BLaER1 treated with 17β-estradiol and CSF1 and Interleukin-3, amounts not matched to agents 10 nM and 100 nM (cell line): ENCODE measurements at regions not wholly inside any gene's neighbourhood (a gene's known extent, or its start where the extent isn't known, plus 50 kb on each side); places are given as distances from the start of the nearest gene placed in this dataset.

Source experiments
- H3K27ac ChIP-seq, 11 experiments: shearing (Covaris generic); formaldehyde crosslinking; 2 replicates each; pipeline ENCODE4 v1.8.1; 2022
- H3K27me3 ChIP-seq, 11 experiments: shearing (Covaris generic); formaldehyde crosslinking; 2 replicates each; pipeline ENCODE4 v1.8.1; 2022
- H3K36me3 ChIP-seq, 11 experiments: shearing (Covaris generic); formaldehyde crosslinking; 2 replicates each; pipeline ENCODE4 v1.8.1; 2022
- H3K4me1 ChIP-seq, 10 experiments: shearing (Covaris generic); formaldehyde crosslinking; 2 replicates each; pipeline ENCODE4 v1.8.1; 2022
- H3K4me2 ChIP-seq, 11 experiments: shearing (Covaris generic); formaldehyde crosslinking; 2 replicates each; pipeline ENCODE4 v1.8.1; 2022
- H3K4me3 ChIP-seq, 10 experiments: shearing (Covaris generic); formaldehyde crosslinking; 2 replicates each; pipeline ENCODE4 v1.8.1; 2022
- H3K9ac ChIP-seq, 11 experiments: shearing (Covaris generic); formaldehyde crosslinking; 2 replicates each; pipeline ENCODE4 v1.8.1; 2022
- H3K9me3 ChIP-seq, 11 experiments: shearing (Covaris generic); formaldehyde crosslinking; replicated peaks in 1 of 11; 2 replicates each; pipeline ENCODE4 v1.8.1; 2022
- H4K20me1 ChIP-seq, 11 experiments: shearing (Covaris generic); formaldehyde crosslinking; 2 replicates each; pipeline ENCODE4 v1.8.1; 2022
- Cebpa-rat ChIP-seq, 11 experiments: shearing (Covaris generic); IDR thresholded peaks; 2 replicates each; pipeline ENCODE4 v1.8.1; 2022

DNA sequence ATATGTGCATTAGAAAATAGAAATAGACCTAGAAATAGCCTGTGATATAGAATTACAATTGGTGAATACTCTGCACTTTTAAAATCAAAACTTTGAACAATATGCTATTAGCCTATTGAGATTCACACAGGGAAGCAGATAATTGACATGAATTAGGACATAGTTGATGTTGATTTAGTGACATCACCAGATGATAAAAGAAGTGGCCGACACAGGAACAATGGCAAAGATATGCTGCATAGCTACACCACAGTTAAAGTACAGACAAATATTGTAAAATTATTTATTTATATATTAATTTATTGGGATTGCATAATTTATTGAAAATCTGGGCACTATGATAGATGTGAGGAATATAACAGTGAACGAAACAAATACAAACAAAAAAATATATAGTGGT, 261.5 kb upstream of the CCNH start:
- Histone ChIP-seq H4K20me1 (no peaks in the 10 kb centered on the region), H3K4me1 (no peaks in the 10 kb centered on the region), H3K9ac (no peak overlapping the region), H3K4me2 (no peak overlapping the region), H3K9me3 (no peaks in the 10 kb centered on the region), H3K4me3 (no peak overlapping the region), H3K27ac (no peak overlapping the region), H3K36me3 (no peaks in the 10 kb centered on the region), H3K27me3 (no peaks in the 10 kb centered on the region)
- no peak for TF ChIP-seq Cebpa-rat (IDR thresholded peaks at IDR 0.05)

DNA sequence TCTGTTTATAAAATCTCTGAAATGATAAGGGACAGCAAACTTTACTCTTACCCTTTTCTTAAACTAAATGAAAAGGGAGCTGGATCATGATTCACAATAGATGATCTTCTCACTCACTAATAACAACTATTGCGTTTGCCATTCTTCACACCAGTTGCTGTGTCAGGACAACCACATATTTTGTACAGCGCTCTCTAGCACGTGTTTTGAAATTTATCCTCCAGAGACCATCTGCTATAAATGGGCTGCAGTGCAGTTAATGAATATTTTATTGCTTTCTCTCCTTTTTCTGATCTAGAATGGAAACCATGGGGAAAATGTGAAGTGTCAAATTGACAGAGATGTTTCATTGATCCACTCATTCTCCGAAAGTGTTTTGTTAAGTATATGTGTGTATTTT, 258.4 kb upstream of the CCNH start:
- H3K4me2 ChIP-seq: no peak overlapping the region
- H3K9ac ChIP-seq: no peak overlapping the region
- H3K9me3 ChIP-seq: no peaks in the 10 kb centered on the region
- H3K27ac ChIP-seq: no peak overlapping the region
- H3K4me1 ChIP-seq: no peaks in the 10 kb centered on the region
- TF ChIP-seq Cebpa-rat (IDR thresholded peaks at IDR 0.05): no peak
- H4K20me1 ChIP-seq: no peaks in the 10 kb centered on the region
- no peaks in the 10 kb centered on the region for H3K36me3 ChIP-seq
- no peak overlapping the region for H3K4me3 ChIP-seq
- H3K27me3 ChIP-seq: no peaks in the 10 kb centered on the region

DNA sequence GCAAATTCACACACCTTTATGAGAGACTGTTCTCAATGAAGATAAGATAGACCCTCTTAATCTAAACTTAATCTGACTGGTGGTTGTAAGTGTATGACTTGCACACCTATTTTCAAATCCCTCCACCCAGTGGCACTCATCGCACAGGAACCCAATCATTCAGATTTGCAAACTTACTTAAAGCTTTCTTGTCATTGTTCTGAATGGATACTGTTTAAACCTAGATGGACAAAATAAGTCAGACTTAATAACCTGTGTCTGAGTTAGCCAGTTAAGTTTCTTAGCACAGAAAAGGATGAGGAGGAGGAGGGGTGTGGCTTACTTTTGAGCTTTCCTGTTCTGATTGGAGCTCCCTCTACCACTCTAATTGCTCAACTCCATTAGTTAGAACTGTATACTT, 252.4 kb upstream of the CCNH start:
- Histone ChIP-seq H3K4me3 (no peak overlapping the region), H3K9me3 (no peaks in the 10 kb centered on the region), H3K4me2 (no peak overlapping the region), H3K36me3 (no peaks in the 10 kb centered on the region), H3K4me1 (no peaks in the 10 kb centered on the region), H3K27ac (no peak overlapping the region), H3K9ac (no peak overlapping the region), H3K27me3 (no peaks in the 10 kb centered on the region), H4K20me1 (no peaks in the 10 kb centered on the region)
- no peak for TF ChIP-seq Cebpa-rat (IDR thresholded peaks at IDR 0.05)

DNA sequence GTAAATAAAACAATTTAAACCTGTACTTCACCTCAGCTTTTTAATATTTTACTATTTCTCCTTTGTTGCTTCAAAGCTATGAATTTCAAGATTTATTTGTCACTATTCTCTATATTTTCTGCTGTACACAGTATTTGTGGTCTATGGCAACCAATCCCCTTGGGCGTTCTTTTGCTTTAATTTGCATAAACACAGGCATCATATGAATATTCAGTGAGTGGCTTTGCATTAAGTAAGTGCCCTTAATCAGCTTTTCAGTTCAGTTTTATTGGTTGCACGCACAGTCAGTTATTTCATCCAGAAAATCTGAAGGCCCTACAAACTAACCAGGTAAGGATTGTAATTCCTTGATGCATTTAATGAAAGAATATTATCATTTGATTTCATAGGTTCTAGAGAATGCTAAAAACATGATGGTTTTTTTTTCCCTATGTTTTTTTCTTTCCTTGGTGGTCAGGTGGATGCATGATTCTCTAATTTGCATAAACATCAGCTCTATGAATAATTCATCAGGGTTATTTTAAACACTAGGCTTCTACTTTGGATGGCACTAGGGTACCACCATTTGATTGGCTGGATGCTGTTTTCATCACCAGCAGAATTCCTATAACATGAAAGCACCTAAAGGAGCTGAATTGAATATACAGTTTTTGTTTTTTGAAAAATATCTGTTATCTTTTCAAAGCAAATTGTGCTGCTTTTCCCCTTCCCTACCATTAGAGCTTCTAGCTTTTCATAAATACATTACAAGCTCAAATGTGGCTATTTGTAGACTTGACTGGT, 249.2 kb upstream of the CCNH start:
- no peaks in the 10 kb centered on the region for H3K4me1 ChIP-seq
- no peaks in the 10 kb centered on the region for H4K20me1 ChIP-seq
- H3K4me3 ChIP-seq: no peak overlapping the region
- no peak for TF ChIP-seq Cebpa-rat (IDR thresholded peaks at IDR 0.05)
- H3K36me3 ChIP-seq: no peaks in the 10 kb centered on the region
- H3K9me3 ChIP-seq: no peaks in the 10 kb centered on the region
- H3K27ac ChIP-seq: no peak overlapping the region
- no peak overlapping the region for H3K4me2 ChIP-seq
- no peaks in the 10 kb centered on the region for H3K27me3 ChIP-seq
- H3K9ac ChIP-seq: no peak overlapping the region

GRCh38 chr5:87653242-87653641, 240.5 kb upstream of the CCNH start:
- H3K9me3 ChIP-seq: no peaks in the 10 kb centered on the region

GRCh38 chr5:87650284-87650683, 237.6 kb upstream of the CCNH start:
- no peak overlapping the region for H3K4me2 ChIP-seq

More at GRCh38 chr5:87653242-87653641, 240.5 kb upstream of the CCNH start:
- no peak for TF ChIP-seq Cebpa-rat (IDR thresholded peaks at IDR 0.05)
- Histone ChIP-seq H3K27ac (no peak overlapping the region), H3K4me1 (no peaks in the 10 kb centered on the region), H3K4me3 (no peak overlapping the region), H3K4me2 (no peak overlapping the region), H4K20me1 (no peaks in the 10 kb centered on the region), H3K36me3 (no peaks in the 10 kb centered on the region), H3K27me3 (no peaks in the 10 kb centered on the region), H3K9ac (no peak overlapping the region)

DNA sequence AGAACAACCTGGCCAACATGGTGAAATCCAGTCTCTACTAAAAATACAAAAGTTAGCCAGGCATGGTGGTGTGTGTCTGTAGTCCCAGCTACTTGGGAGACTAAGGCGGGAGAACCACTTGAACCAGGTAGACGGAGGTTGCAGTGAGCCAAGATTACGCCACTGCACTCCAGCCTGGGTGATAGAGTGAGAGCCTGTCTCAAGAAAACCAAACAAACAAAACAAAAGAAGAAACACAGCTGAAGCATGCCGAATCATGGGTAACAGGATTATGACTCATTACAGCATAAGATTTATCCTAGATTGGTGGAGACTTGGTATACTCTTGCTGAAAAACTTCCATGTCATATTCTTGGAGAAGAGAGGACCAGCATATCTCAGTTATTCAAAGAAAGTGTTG, 236.7 kb upstream of the CCNH start:
- no peaks in the 10 kb centered on the region for H4K20me1 ChIP-seq
- TF ChIP-seq Cebpa-rat (IDR thresholded peaks at IDR 0.05): no peak
- no peak overlapping the region for H3K4me3 ChIP-seq
- no peaks in the 10 kb centered on the region for H3K36me3 ChIP-seq
- no peak overlapping the region for H3K27ac ChIP-seq
- no peaks in the 10 kb centered on the region for H3K9me3 ChIP-seq
- H3K4me1 ChIP-seq: no peaks in the 10 kb centered on the region
- H3K9ac ChIP-seq: no peak overlapping the region
- H3K27me3 ChIP-seq: no peaks in the 10 kb centered on the region
- no peak overlapping the region for H3K4me2 ChIP-seq

More at GRCh38 chr5:87650284-87650683, 237.6 kb upstream of the CCNH start:
- Histone ChIP-seq H3K9ac (no peak overlapping the region), H4K20me1 (no peaks in the 10 kb centered on the region), H3K4me1 (no peaks in the 10 kb centered on the region), H3K27me3 (no peaks in the 10 kb centered on the region), H3K9me3 (no peaks in the 10 kb centered on the region), H3K36me3 (no peaks in the 10 kb centered on the region), H3K4me3 (no peak overlapping the region), H3K27ac (no peak overlapping the region)
- no peak for TF ChIP-seq Cebpa-rat (IDR thresholded peaks at IDR 0.05)

- Histone ChIP-seq H3K4me1 (no peaks in the 10 kb centered on the region), H3K4me2 (no peak overlapping the region)
- no peak for TF ChIP-seq Cebpa-rat (IDR thresholded peaks at IDR 0.05)
Measured at GRCh38 chr5:87645224-87645623, 232.5 kb upstream of the CCNH start.

DNA sequence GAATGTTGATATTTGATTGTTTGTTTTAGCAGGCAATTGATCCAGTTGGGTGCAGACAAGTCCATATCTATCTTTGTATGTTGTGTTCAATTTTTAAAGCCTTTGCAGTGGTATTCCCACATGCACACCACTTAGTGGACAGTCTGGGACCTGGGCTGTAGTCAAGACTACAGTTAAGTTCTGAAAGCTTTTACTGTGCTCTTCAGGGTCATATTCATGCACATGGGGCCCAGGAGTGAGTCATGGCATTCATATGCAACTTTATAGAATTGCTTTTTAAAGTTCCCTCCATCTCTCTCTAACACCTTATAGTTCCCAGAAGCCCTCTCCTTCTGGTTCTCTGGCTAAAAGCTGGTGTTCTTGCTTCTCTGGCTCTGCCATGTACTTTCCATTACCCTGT, 228.2 kb upstream of the CCNH start:
- no peak overlapping the region for H3K4me2 ChIP-seq
- no peaks in the 10 kb centered on the region for H3K36me3 ChIP-seq
- no peak overlapping the region for H3K9ac ChIP-seq
- H3K9me3 ChIP-seq: no peaks in the 10 kb centered on the region
- TF ChIP-seq Cebpa-rat (IDR thresholded peaks at IDR 0.05): no peak
- H3K4me3 ChIP-seq: no peak overlapping the region
- no peak overlapping the region for H3K27ac ChIP-seq
- H3K4me1 ChIP-seq: no peaks in the 10 kb centered on the region
- H4K20me1 ChIP-seq: no peaks in the 10 kb centered on the region
- no peaks in the 10 kb centered on the region for H3K27me3 ChIP-seq

More at GRCh38 chr5:87645224-87645623, 232.5 kb upstream of the CCNH start:
- Histone ChIP-seq H3K27ac (no peak overlapping the region), H4K20me1 (no peaks in the 10 kb centered on the region), H3K4me3 (no peak overlapping the region), H3K9ac (no peak overlapping the region), H3K9me3 (no peaks in the 10 kb centered on the region), H3K36me3 (no peaks in the 10 kb centered on the region), H3K27me3 (no peaks in the 10 kb centered on the region)

DNA sequence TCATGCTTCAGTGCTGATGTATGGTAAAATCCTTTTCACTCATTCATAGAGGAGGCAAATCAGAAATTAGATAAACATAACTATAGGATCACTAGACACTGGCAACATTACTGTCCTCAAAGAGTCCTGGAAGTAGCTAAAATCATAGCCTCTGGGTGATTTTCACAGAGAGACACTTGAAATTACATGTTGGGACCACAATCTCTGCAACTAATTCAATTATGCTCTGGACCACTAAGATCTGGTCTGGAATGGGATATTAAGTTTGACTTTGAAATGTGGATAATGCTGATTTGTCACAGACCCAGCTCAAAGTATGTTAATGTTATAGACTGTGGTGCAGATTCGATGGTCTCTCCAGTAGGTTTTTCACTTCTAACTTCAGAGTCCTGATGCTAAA, 214.6 kb upstream of the CCNH start:
- Histone ChIP-seq H3K4me1 (no peaks in the 10 kb centered on the region), H3K27me3 (no peaks in the 10 kb centered on the region), H3K9me3 (no peaks in the 10 kb centered on the region), H4K20me1 (no peaks in the 10 kb centered on the region), H3K36me3 (no peaks in the 10 kb centered on the region), H3K9ac (no peak overlapping the region), H3K4me3 (no peak overlapping the region), H3K27ac (no peak overlapping the region), H3K4me2 (no peak overlapping the region)
- TF ChIP-seq Cebpa-rat (IDR thresholded peaks at IDR 0.05): no peak
